HepG2 (cell line): ENCODE measurements at regions not wholly inside any gene's neighbourhood (a gene's known extent, or its start where the extent isn't known, plus 50 kb on each side); places are given as distances from the start of the nearest gene placed in this dataset.

Experiments
- ATAC-seq: fragments of 200-7000 bp; cut with Tn5 transposase; 3 replicates; pipeline ENCODE4 v1.9.1; 2020; ENCODE audit warnings: mild to moderate bottlenecking, moderate library complexity
- BruUV-seq: library from RNA; stranded (reverse); fragments of 400-500 nt; replicated peaks from 2 replicates; lab custom pipeline; 2021; lab: Mats Ljungman, UMichigan
- CTCF ChIA-PET: fragments of 300-600 bp; formaldehyde crosslinking; extraction: SDS; loops from one replicate; lab custom pipeline; 2021; ENCODE audit warnings: low total read pairs, inconsistent platforms, low intra/inter-chr PET ratio; lab: Yijun Ruan, JAX
- POLR2A ChIA-PET: fragments of 350-600 bp; sonication (Branson Sonifier 250); formaldehyde crosslinking; loops from one replicate; lab custom pipeline; 2020; ENCODE audit warnings: antibody characterized with exemption, inconsistent platforms; lab: Yijun Ruan, JAX
- DNase-seq: peaks from one replicate; pipeline ENCODE4 v3.0.0-alpha.2; 2015; ENCODE audit warnings: low spot score
- FAIRE-seq: peaks from 3 replicates; lab custom pipeline; 2011; peaks lifted over from hg19 to GRCh38; lab: Jason Lieb, UNC
- H2AFZ ChIP-seq: one replicate; pipeline ENCODE4 v1.6.1; 2011; ENCODE audit warnings: low read length, inconsistent platforms
- H3K27ac ChIP-seq: fragments of 300-600 bp; 3 replicates; pipeline ENCODE4 v1.8.0; 2011; ENCODE audit warnings: mixed run types, mild to moderate bottlenecking, mixed read lengths, low read length, inconsistent platforms; ENCODE audit not compliant: insufficient read depth; ENCODE audit errors: extremely low read length
- H3K27me3 ChIP-seq, 2 experiments: fragments of 200-600 bp in 1 of 2; 2 replicates in 1 of 2; 3 replicates in 1 of 2; pipeline versions ENCODE4 v1.6.0 to v1.8.0; 2011; ENCODE audit warnings: low read length in 2 of 2, mild to moderate bottlenecking in 2 of 2, moderate library complexity in 2 of 2, inconsistent platforms in 1 of 2; ENCODE audit not compliant: insufficient read depth in 2 of 2, control insufficient read depth in 1 of 2
- H3K36me3 ChIP-seq, 2 experiments: fragments of 200-600 bp in 1 of 2; replicated peaks in 1 of 2; 2 replicates in 1 of 2; 3 replicates in 1 of 2; pipeline versions ENCODE4 v1.5.1 to v1.8.0; 2011; ENCODE audit warnings: low read length in 2 of 2, inconsistent platforms in 1 of 2; ENCODE audit not compliant: insufficient read depth in 2 of 2, control insufficient read depth in 1 of 2
- H3K4me1 ChIP-seq: 2 replicates; pipeline ENCODE4 v1.5.1; 2012; ENCODE audit warnings: low read length, inconsistent platforms; ENCODE audit not compliant: insufficient read depth
- H3K4me2 ChIP-seq: 2 replicates; pipeline ENCODE4 v1.6.0; 2011; ENCODE audit warnings: low read depth, low read length, inconsistent platforms
- H3K4me3 ChIP-seq, 3 experiments: fragments of 200-600 bp in 1 of 3; sonication (generic), shearing (Covaris generic) in 1 of 3; replicated peaks in 1 of 3; 2 replicates each; pipeline ENCODE4 v1.5.1; 2011 to 2016; ENCODE audit warnings: low read length in 3 of 3, inconsistent platforms in 2 of 3, low read depth in 2 of 3, mild to moderate bottlenecking in 2 of 3, control low read depth in 1 of 3, mixed read lengths in 1 of 3; ENCODE audit not compliant: insufficient read depth in 1 of 3
- H3K79me2 ChIP-seq: one replicate; pipeline ENCODE4 v1.6.1; 2011; ENCODE audit warnings: low read length, inconsistent platforms; ENCODE audit not compliant: insufficient read depth
- H3K9ac ChIP-seq: 2 replicates; pipeline ENCODE4 v1.6.0; 2011; ENCODE audit warnings: mild to moderate bottlenecking, low read depth, low read length, inconsistent platforms; ENCODE audit not compliant: insufficient read depth
- H3K9me3 ChIP-seq: 2 replicates; pipeline ENCODE4 v1.5.1; 2012; ENCODE audit warnings: mild to moderate bottlenecking, low read length
- H4K20me1 ChIP-seq: 2 replicates; pipeline ENCODE4 v1.6.0; 2011; ENCODE audit warnings: inconsistent platforms, mild to moderate bottlenecking, low read length, moderate library complexity; ENCODE audit not compliant: insufficient read depth
- ASH2L ChIP-seq: fragments of 300-600, 200-600 bp; sonication (generic); IDR thresholded peaks from 2 replicates; pipeline ENCODE4 v1.7.0; 2017; ENCODE audit warnings: low read depth, mild to moderate bottlenecking, moderate library complexity, mixed read lengths, low read length; ENCODE audit not compliant: insufficient read length
- GFI1 ChIP-seq: sonication (generic); formaldehyde crosslinking; IDR thresholded peaks from 2 replicates; pipeline ENCODE4 v1.5.0; 2020; ENCODE audit warnings: missing genetic modification reagents, mild to moderate bottlenecking, borderline replicate concordance
- PCBP1 ChIP-seq: fragments of 200-400 bp; formaldehyde crosslinking; IDR thresholded peaks from 2 replicates; pipeline ENCODE4 v1.6.1; 2017; ENCODE audit warnings: mild to moderate bottlenecking, low read depth, low read length, borderline replicate concordance
- SMYD3 ChIP-seq: sonication (generic); formaldehyde crosslinking; IDR thresholded peaks from 2 replicates; pipeline ENCODE4 v1.8.1; 2023; ENCODE audit warnings: mild to moderate bottlenecking, missing genetic modification reagents
- TRIM24 ChIP-seq: sonication (generic); formaldehyde crosslinking; IDR thresholded peaks from 2 replicates; pipeline ENCODE4 v1.8.0; 2022; ENCODE audit warnings: mild to moderate bottlenecking, missing genetic modification reagents
- U2AF2 ChIP-seq: fragments of 200-400 bp; formaldehyde crosslinking; IDR thresholded peaks from 2 replicates; pipeline ENCODE4 v1.6.1; 2017; ENCODE audit warnings: low read depth, mild to moderate bottlenecking, low read length
- ZNF598 ChIP-seq: sonication (generic); formaldehyde crosslinking; IDR thresholded peaks from 2 replicates; pipeline ENCODE4 v1.5.1; 2020; ENCODE audit warnings: mild to moderate bottlenecking, missing genetic modification reagents, borderline replicate concordance
- ZNF619 ChIP-seq: sonication (generic); formaldehyde crosslinking; IDR thresholded peaks from 2 replicates; pipeline ENCODE4 v1.4.0; 2020; ENCODE audit warnings: mild to moderate bottlenecking, missing genetic modification reagents
- WGBS: methylation state at CpG from one replicate; pipeline ENCODE4 v1.1.6; 2017; ENCODE audit warnings: low lambda C conversion rate; 5-methylcytosine and 5-hydroxymethylcytosine counted together
- in situ Hi-C: cut with HindIII; loops from 2 replicates; pipeline ENCODE4 v1.10.0; 2017; ENCODE audit warnings: low pct_unique_long_range_greater_than_20kb; ENCODE audit not compliant: extremely low pct_ligation_motif_present
- intact Hi-C: fragments of 100-400 bp; cut with micrococcal nuclease; formaldehyde crosslinking; loops from one replicate; pipeline ENCODE4 v1.10.0; 2022; ENCODE audit not compliant: unreplicated experiment
- TF ChIP-seq, protein P1 (sequence below): sonication (generic); formaldehyde crosslinking; IDR thresholded peaks from 2 replicates; pipeline ENCODE4 v1.4.0; 2020; ENCODE audit warnings: mild to moderate bottlenecking, missing genetic modification reagents
- TF ChIP-seq, protein P2 (sequence below): sonication (generic); formaldehyde crosslinking; IDR thresholded peaks from 2 replicates; pipeline ENCODE4 v1.4.0; 2020; ENCODE audit warnings: missing genetic modification reagents
- TF ChIP-seq, protein P3 (sequence below): sonication (generic); formaldehyde crosslinking; IDR thresholded peaks from 2 replicates; pipeline ENCODE4 v1.4.0; 2020; ENCODE audit warnings: missing genetic modification reagents
- TF ChIP-seq, protein P4 (sequence below): sonication (generic); formaldehyde crosslinking; IDR thresholded peaks from 2 replicates; pipeline ENCODE4 v1.8.1; 2023; ENCODE audit warnings: missing genetic modification reagents, mild to moderate bottlenecking, borderline replicate concordance

DNA sequence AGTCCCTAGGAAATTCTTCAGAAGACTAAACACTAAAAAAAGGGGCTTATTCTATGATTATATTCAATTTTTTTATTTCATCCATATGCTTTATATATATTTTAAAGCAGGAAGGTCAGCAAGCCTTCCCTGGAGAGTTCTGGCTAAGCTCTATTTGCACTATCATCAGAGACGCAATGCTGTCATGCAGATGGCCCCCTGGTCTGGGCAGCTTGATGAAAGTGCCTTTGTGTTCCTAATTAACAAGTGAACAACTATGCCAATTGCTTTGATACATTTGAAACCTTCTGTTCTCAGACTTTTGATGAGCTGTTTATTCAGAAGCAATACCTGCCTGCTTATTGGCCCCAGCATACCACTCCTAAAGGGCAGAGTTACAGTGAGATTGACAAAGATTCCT lies 1344.6 kb downstream of the OLFM4 start:
- POLR2A ChIA-PET: no interaction called here
- Histone ChIP-seq H2AFZ (no peak overlapping the region), H3K4me3 (no peak overlapping the region), H4K20me1 (no peaks in the 10 kb centered on the region), H3K9me3 (peaks cover 67% of the 10 kb centered on the region), H3K79me2 (no peaks in the 10 kb centered on the region), H3K27me3 (no peaks in the 10 kb centered on the region), H3K4me1 (no peaks in the 10 kb centered on the region), H3K4me2 (no peak overlapping the region), H3K36me3 (no peaks in the 10 kb centered on the region), H3K9ac (no peak overlapping the region), H3K27ac (no peak overlapping the region)
- intact Hi-C loops (no loop called here), in situ Hi-C loops (no loop called here)
- TF ChIP-seq ZNF619 (CRISPR knock-in tag) (no peak), U2AF2 (no peak)
- TF ChIP-seq, protein P1, sequence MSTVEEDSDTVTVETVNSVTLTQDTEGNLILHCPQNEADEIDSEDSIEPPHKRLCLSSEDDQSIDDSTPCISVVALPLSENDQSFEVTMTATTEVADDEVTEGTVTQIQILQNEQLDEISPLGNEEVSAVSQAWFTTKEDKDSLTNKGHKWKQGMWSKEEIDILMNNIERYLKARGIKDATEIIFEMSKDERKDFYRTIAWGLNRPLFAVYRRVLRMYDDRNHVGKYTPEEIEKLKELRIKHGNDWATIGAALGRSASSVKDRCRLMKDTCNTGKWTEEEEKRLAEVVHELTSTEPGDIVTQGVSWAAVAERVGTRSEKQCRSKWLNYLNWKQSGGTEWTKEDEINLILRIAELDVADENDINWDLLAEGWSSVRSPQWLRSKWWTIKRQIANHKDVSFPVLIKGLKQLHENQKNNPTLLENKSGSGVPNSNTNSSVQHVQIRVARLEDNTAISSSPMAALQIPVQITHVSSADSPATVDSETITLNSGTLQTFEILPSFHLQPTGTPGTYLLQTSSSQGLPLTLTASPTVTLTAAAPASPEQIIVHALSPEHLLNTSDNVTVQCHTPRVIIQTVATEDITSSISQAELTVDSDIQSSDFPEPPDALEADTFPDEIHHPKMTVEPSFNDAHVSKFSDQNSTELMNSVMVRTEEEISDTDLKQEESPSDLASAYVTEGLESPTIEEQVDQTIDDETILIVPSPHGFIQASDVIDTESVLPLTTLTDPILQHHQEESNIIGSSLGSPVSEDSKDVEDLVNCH: no peak
- TF ChIP-seq, protein P2, sequence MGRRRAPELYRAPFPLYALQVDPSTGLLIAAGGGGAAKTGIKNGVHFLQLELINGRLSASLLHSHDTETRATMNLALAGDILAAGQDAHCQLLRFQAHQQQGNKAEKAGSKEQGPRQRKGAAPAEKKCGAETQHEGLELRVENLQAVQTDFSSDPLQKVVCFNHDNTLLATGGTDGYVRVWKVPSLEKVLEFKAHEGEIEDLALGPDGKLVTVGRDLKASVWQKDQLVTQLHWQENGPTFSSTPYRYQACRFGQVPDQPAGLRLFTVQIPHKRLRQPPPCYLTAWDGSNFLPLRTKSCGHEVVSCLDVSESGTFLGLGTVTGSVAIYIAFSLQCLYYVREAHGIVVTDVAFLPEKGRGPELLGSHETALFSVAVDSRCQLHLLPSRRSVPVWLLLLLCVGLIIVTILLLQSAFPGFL (CRISPR knock-in tag): no peak
- DNase-seq (no peak), FAIRE-seq (no peak), ATAC-seq (no peak)
- CTCF ChIA-PET: no interaction called here
- no TSS peak for BruUV-seq
- WGBS: 8% methylated on average over 1 of the region's 1 CpG

DNA sequence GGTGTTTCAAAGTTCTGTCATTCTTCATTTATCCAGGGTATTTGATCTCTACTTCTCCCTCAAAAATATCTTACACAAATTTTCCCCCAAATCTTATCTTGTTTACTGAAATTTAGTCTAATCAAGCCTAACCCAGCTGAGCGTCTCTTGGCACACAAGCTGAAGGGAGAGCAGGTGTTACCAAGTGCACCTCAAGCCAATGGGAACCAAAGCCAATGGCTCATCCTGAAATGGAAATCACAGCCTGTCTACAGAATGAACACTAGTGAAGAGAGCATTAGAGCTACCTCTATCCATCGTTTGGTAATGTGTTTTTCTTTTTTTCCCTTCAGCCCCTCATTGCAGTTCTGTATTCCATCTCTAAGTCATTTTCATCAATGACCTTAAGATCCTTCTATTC lies 1350.8 kb downstream of the OLFM4 start:
- 0% methylated on average over 2 of the region's 2 CpGs for whole genome bisulfite sequencing
- FAIRE-seq (no peak), ATAC-seq (no peak), DNase-seq (no peak)
- no TSS peak for BruUV-seq
- CTCF ChIA-PET: no interaction called here
- H4K20me1 ChIP-seq: no peaks in the 10 kb centered on the region
- H3K4me1 ChIP-seq: no peaks in the 10 kb centered on the region
- H3K27ac ChIP-seq: no peak overlapping the region
- intact Hi-C loops (no loop called here), in situ Hi-C loops (no loop called here)
- H2AFZ ChIP-seq: no peak overlapping the region
- no peak overlapping the region for H3K4me3 ChIP-seq
- peaks cover 75% of the 10 kb centered on the region for H3K9me3 ChIP-seq
- no peaks in the 10 kb centered on the region for H3K79me2 ChIP-seq
- H3K4me2 ChIP-seq: no peak overlapping the region
- H3K36me3 ChIP-seq: no peaks in the 10 kb centered on the region
- no peak overlapping the region for H3K9ac ChIP-seq
- POLR2A ChIA-PET: no interaction called here
- H3K27me3 ChIP-seq: no peaks in the 10 kb centered on the region
- no peak for TF ChIP-seq TRIM24
- no peak for TF ChIP-seq PCBP1
- TF ChIP-seq ZNF598 (CRISPR knock-in tag): no peak
- TF ChIP-seq ASH2L: no peak
- TF ChIP-seq, protein P3, sequence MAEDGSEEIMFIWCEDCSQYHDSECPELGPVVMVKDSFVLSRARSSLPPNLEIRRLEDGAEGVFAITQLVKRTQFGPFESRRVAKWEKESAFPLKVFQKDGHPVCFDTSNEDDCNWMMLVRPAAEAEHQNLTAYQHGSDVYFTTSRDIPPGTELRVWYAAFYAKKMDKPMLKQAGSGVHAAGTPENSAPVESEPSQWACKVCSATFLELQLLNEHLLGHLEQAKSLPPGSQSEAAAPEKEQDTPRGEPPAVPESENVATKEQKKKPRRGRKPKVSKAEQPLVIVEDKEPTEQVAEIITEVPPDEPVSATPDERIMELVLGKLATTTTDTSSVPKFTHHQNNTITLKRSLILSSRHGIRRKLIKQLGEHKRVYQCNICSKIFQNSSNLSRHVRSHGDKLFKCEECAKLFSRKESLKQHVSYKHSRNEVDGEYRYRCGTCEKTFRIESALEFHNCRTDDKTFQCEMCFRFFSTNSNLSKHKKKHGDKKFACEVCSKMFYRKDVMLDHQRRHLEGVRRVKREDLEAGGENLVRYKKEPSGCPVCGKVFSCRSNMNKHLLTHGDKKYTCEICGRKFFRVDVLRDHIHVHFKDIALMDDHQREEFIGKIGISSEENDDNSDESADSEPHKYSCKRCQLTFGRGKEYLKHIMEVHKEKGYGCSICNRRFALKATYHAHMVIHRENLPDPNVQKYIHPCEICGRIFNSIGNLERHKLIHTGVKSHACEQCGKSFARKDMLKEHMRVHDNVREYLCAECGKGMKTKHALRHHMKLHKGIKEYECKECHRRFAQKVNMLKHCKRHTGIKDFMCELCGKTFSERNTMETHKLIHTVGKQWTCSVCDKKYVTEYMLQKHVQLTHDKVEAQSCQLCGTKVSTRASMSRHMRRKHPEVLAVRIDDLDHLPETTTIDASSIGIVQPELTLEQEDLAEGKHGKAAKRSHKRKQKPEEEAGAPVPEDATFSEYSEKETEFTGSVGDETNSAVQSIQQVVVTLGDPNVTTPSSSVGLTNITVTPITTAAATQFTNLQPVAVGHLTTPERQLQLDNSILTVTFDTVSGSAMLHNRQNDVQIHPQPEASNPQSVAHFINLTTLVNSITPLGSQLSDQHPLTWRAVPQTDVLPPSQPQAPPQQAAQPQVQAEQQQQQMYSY (CRISPR knock-in tag): no peak
- TF ChIP-seq, protein P4, sequence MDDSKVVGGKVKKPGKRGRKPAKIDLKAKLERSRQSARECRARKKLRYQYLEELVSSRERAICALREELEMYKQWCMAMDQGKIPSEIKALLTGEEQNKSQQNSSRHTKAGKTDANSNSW (CRISPR knock-in tag): no peak
- no peak for TF ChIP-seq GFI1 (CRISPR knock-in tag)
- no peak for TF ChIP-seq SMYD3 (CRISPR knock-in tag)
